WTC11 (cell line): ENCODE measurements at regions not wholly inside any gene's neighbourhood (a gene's known extent, or its start where the extent isn't known, plus 50 kb on each side); places are given as distances from the start of the nearest gene placed in this dataset.

Experiments
- ATAC-seq: fragments of 200-7000 bp; cut with Tn5 transposase; 2 replicates; pipeline ENCODE4 v1.10.0; 2021; ENCODE audit warnings: mild to moderate bottlenecking, moderate library complexity
- CTCF ChIA-PET: fragments of 300-600 bp; sonication (Branson Sonifier 250); formaldehyde crosslinking; loops from one replicate; lab custom pipeline; 2021; ENCODE audit warnings: antibody characterized with exemption; lab: Charles Lee
- POLR2A ChIA-PET: fragments of 350-600 bp; sonication (Branson Sonifier 250); formaldehyde crosslinking; loops from one replicate; lab custom pipeline; 2021; ENCODE audit warnings: antibody characterized with exemption; lab: Charles Lee
- DNase-seq: peaks from one replicate; pipeline ENCODE4 v3.0.0; 2021; ENCODE audit warnings: low spot score
- H3K27ac Mint-ChIP-seq: 2 replicates; pipeline ENCODE4 v1.8.0; 2021; ENCODE audit warnings: mixed read lengths
- H3K27me3 Mint-ChIP-seq: 2 replicates; pipeline ENCODE4 v1.8.0; 2021; ENCODE audit warnings: low read depth, mild to moderate bottlenecking, moderate library complexity, mixed read lengths
- H3K36me3 Mint-ChIP-seq: 2 replicates; pipeline ENCODE4 v1.8.0; 2021; ENCODE audit warnings: mixed read lengths
- H3K4me1 Mint-ChIP-seq: 2 replicates; pipeline ENCODE4 v1.8.0; 2022; ENCODE audit warnings: mixed read lengths
- H3K4me3 Mint-ChIP-seq: 2 replicates; pipeline ENCODE4 v1.8.0; 2021; ENCODE audit warnings: mild to moderate bottlenecking, moderate library complexity, mixed read lengths
- H3K9me3 Mint-ChIP-seq: 2 replicates; pipeline ENCODE4 v1.8.0; 2021; ENCODE audit warnings: mixed read lengths
- GRHL2 ChIP-seq: fragments of 250-450 bp; sonication (Bioruptor Pico); IDR thresholded peaks from 2 replicates; pipeline ENCODE4 v1.8.0; 2022; ENCODE audit warnings: mild to moderate bottlenecking, moderate library complexity; ENCODE audit not compliant: insufficient replicate concordance, severe bottlenecking
- GTF2I ChIP-seq: fragments of 250-450 bp; sonication (Bioruptor Pico); conservative IDR thresholded peaks from 2 replicates; pipeline ENCODE4 v1.4.0; 2021; ENCODE audit warnings: mild to moderate bottlenecking
- HMGA2 ChIP-seq: fragments of 250-450 bp; sonication (Bioruptor Pico); IDR thresholded peaks from 2 replicates; pipeline ENCODE4 v1.4.0; 2021; ENCODE audit warnings: mild to moderate bottlenecking, moderate library complexity
- MYBL2 ChIP-seq: sonication (generic); formaldehyde crosslinking; IDR thresholded peaks from 2 replicates; pipeline ENCODE4 v1.8.1; 2023; ENCODE audit warnings: mild to moderate bottlenecking, moderate library complexity, missing genetic modification reagents
- NFATC4 ChIP-seq: fragments of 250-450 bp; sonication (Bioruptor Pico); IDR thresholded peaks from 2 replicates; pipeline ENCODE4 v1.9.0; 2021; ENCODE audit warnings: mild to moderate bottlenecking
- NFYB ChIP-seq: sonication (generic); formaldehyde crosslinking; conservative IDR thresholded peaks from 2 replicates; pipeline ENCODE4 v1.8.0; 2022; ENCODE audit warnings: low read depth, missing genetic modification reagents
- NR2C2 ChIP-seq: sonication (generic); formaldehyde crosslinking; IDR thresholded peaks from 2 replicates; pipeline ENCODE4 v1.8.0; 2022; ENCODE audit warnings: mild to moderate bottlenecking, missing genetic modification reagents
- PRRX2 ChIP-seq: fragments of 250-450 bp; sonication (Bioruptor Pico); IDR thresholded peaks from 2 replicates; pipeline ENCODE4 v1.8.0; 2021; ENCODE audit warnings: mild to moderate bottlenecking
- RORB ChIP-seq: fragments of 250-450 bp; sonication (Bioruptor Pico); IDR thresholded peaks from 2 replicates; pipeline ENCODE4 v1.9.0; 2021; ENCODE audit warnings: mild to moderate bottlenecking
- SOX15 ChIP-seq: fragments of 250-450 bp; sonication (Bioruptor Pico); IDR thresholded peaks from 2 replicates; pipeline ENCODE4 v1.9.0; 2021; ENCODE audit warnings: mild to moderate bottlenecking
- TF ChIP-seq, protein P1 (sequence below): fragments of 250-450 bp; sonication (Bioruptor Pico); IDR thresholded peaks from 2 replicates; pipeline ENCODE4 v2.1.2; 2022; ENCODE audit warnings: mild to moderate bottlenecking, moderate library complexity
- TF ChIP-seq, protein P2 (sequence below): fragments of 250-450 bp; sonication (Bioruptor Pico); IDR thresholded peaks from 2 replicates; pipeline ENCODE4 v1.8.0; 2021; ENCODE audit warnings: mild to moderate bottlenecking
- TF ChIP-seq, protein P3 (sequence below): fragments of 250-450 bp; sonication (Bioruptor Pico); conservative IDR thresholded peaks from 2 replicates; pipeline ENCODE4 v1.9.0; 2021; ENCODE audit warnings: mild to moderate bottlenecking
- TF ChIP-seq, protein P4 (sequence below): fragments of 200-600 bp; IDR thresholded peaks from 2 replicates; pipeline ENCODE4 v1.8.0; 2022; ENCODE audit warnings: antibody characterized with exemption

DNA sequence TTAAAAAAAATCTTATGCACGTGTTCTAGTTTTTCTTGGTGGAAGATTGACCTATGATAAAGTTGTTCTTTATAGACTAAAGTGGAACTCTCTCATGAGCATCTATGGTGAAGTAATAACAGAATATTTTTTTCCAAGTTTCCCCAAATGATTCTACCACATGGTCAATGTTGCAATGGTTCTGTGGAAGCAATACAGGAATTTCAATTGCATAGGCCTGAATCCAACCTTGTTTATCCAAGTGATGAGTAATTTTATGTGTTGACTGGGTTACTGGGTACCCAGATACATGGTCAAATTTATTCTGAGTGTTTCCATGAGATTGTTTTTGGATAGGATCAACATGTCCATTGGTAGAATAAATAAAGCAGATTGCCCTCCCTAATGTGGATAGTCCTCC lies 581.5 kb downstream of the MMUT start (continued):
- TF ChIP-seq, protein P1, sequence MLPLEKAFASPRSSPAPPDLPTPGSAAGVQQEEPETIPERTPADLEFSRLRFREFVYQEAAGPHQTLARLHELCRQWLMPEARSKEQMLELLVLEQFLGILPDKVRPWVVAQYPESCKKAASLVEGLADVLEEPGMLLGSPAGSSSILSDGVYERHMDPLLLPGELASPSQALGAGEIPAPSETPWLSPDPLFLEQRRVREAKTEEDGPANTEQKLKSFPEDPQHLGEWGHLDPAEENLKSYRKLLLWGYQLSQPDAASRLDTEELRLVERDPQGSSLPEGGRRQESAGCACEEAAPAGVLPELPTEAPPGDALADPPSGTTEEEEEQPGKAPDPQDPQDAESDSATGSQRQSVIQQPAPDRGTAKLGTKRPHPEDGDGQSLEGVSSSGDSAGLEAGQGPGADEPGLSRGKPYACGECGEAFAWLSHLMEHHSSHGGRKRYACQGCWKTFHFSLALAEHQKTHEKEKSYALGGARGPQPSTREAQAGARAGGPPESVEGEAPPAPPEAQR (CRISPR knock-in tag) = no peak
- TF ChIP-seq MYBL2 (CRISPR knock-in tag) = no peak
- no peak for TF ChIP-seq RORB (CRISPR knock-in tag)
- no peak for TF ChIP-seq NFATC4 (CRISPR knock-in tag)

DNA sequence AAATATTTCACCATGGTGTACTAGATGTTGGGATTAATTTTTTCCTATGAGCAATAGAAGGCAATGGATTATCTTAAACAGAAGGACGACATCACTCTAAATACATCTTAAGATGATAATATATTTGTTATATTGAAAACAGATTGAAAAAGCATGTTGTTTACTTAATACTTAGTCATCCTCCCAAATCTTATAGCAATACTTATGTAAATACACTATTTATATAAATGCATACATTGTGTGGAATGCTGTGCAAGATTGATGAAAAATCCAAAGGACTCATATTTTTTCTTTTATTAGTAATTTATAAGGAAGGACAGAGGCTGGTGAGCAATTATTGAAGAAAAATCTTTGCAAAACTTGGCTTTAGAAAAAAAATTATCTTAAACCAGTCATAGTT lies 593.5 kb downstream of the MMUT start:
- DNase-seq (no peak), ATAC-seq (no peak)
- Mint-ChIP-seq H3K36me3 (0 out of 2 replicates have a peak, but pooled peaks cover 5% of the 10 kb centered on the region), H3K4me3 (no peak overlapping the region), H3K9me3 (peaks cover 13% of the 10 kb centered on the region), H3K4me1 (no peaks in the 10 kb centered on the region), H3K27ac (no peak overlapping the region), H3K27me3 (no peaks in the 10 kb centered on the region)
- CTCF ChIA-PET = no interaction called here
- TF ChIP-seq PRRX2 (CRISPR knock-in tag) = no peak
- TF ChIP-seq, protein P2, sequence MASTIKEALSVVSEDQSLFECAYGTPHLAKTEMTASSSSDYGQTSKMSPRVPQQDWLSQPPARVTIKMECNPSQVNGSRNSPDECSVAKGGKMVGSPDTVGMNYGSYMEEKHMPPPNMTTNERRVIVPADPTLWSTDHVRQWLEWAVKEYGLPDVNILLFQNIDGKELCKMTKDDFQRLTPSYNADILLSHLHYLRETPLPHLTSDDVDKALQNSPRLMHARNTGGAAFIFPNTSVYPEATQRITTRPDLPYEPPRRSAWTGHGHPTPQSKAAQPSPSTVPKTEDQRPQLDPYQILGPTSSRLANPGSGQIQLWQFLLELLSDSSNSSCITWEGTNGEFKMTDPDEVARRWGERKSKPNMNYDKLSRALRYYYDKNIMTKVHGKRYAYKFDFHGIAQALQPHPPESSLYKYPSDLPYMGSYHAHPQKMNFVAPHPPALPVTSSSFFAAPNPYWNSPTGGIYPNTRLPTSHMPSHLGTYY (CRISPR knock-in tag) = no peak
- TF ChIP-seq MYBL2 (CRISPR knock-in tag) = no peak
- TF ChIP-seq, protein P3, sequence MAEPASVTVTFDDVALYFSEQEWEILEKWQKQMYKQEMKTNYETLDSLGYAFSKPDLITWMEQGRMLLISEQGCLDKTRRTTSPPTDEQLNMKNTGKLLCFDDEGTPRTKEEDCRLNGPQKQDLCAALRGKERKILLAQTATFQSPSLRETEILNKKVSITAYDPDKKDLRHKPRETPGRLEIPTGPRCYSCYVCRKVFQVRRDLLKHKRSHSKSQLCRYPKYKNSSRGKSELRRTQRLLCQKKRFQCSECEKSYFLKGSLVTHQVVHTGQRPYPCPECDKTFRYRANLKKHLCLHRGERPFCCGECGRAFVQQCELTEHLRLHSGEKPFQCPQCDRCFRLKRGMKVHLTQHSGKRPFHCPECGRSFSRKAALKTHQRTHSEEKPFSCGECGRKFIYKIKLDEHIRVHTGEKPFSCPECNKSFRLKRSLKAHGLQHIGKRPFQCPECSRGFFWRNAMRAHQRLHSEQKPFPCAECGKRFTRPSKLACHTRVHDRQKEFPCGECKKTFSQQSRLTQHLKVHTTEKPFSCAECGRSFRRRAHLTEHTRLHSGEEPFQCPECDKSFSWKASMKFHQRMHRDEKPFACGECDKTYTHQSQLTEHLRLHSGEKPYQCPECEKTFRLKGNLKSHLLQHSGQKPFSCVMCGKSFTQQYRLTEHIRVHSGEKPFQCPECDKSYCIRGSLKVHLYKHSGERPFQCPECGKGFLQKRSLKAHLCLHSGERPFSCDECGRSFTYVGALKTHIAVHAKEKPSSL (CRISPR knock-in tag) = no peak
- no peak for TF ChIP-seq GTF2I
- TF ChIP-seq NFATC4 (CRISPR knock-in tag) = no peak
- POLR2A ChIA-PET = no interaction called here

DNA sequence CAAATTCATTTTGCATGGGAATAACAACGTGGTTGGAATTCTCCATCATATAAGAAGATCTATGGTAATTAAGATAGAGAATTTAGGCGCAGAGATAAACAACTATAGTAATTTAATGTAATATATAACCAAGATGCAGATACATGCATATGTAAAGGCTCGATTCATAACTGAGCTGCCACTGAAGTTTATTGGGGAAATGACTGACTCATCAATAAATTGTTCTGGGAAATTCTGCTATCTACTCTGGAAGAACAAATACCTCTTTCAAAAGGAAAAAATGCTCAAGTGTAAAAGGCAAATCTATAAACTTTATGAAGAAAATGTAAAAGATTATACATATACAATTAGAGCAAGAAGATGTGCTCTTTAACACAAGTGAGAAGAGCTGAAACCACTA lies 596.4 kb downstream of the MMUT start:
- peaks cover 27% of the 10 kb centered on the region for H3K9me3 Mint-ChIP-seq
- no peak overlapping the region for H3K4me3 Mint-ChIP-seq
- DNase-seq = no peak
- ATAC-seq = no peak
- H3K27me3 Mint-ChIP-seq = no peaks in the 10 kb centered on the region
- H3K4me1 Mint-ChIP-seq = no peaks in the 10 kb centered on the region
- peaks cover 21% of the 10 kb centered on the region for H3K36me3 Mint-ChIP-seq
- no peak for TF ChIP-seq HMGA2 (CRISPR knock-in tag)
- TF ChIP-seq, protein P2 (CRISPR knock-in tag) = no peak
- no peak for TF ChIP-seq NFYB (CRISPR knock-in tag)
- no peak for TF ChIP-seq NR2C2
- no peak for TF ChIP-seq GRHL2 (CRISPR knock-in tag)
- TF ChIP-seq SOX15 (CRISPR knock-in tag) = no peak
- TF ChIP-seq, protein P4, sequence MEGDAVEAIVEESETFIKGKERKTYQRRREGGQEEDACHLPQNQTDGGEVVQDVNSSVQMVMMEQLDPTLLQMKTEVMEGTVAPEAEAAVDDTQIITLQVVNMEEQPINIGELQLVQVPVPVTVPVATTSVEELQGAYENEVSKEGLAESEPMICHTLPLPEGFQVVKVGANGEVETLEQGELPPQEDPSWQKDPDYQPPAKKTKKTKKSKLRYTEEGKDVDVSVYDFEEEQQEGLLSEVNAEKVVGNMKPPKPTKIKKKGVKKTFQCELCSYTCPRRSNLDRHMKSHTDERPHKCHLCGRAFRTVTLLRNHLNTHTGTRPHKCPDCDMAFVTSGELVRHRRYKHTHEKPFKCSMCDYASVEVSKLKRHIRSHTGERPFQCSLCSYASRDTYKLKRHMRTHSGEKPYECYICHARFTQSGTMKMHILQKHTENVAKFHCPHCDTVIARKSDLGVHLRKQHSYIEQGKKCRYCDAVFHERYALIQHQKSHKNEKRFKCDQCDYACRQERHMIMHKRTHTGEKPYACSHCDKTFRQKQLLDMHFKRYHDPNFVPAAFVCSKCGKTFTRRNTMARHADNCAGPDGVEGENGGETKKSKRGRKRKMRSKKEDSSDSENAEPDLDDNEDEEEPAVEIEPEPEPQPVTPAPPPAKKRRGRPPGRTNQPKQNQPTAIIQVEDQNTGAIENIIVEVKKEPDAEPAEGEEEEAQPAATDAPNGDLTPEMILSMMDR = no peak
- TF ChIP-seq, all 79 proteins: peak for 0
- POLR2A ChIA-PET = no interaction called here
- no peak overlapping the region for H3K27ac Mint-ChIP-seq
- CTCF ChIA-PET = no interaction called here
